ENCODE measurements at regions not wholly inside any gene's neighbourhood (a gene's known extent, or its start where the extent isn't known, plus 50 kb on each side); places are given as distances from the start of the nearest gene placed in this dataset. TPM values are rescaled to one million over a fixed set of nuclear protein-coding genes. Genes with fewer than 3 reads are reported as not detected.

DNA sequence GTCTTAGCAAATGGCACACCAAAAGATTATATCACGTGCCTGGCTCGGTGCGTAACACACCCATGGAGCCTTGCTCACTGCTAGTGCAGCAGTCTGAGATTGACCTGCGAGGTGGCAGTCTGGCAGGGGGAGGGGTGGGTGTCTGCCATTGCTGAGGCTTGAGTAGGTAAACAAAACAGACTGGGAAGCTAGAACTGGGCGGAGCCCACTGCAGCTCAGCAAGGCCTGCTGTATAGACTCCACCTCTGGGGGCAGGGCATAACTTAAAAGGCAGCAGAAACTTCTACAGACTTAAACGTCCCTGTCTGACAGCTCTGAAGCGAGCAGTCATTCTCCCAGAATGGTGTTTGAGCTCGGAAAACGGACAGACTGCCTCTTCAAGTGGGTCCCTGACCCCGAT, 55.9 kb upstream of the FSHR start:
- Histone ChIP-seq H3K36me3 (no peaks in the 10 kb centered on the region), H3K27ac (no peak overlapping the region), H3K27me3 (no peaks in the 10 kb centered on the region), H3K4me1 (ENCODE audit: insufficient read depth) (no peaks in the 10 kb centered on the region), H3K9me3 (no peaks in the 10 kb centered on the region), H3K4me3 (no peak overlapping the region)
- intact Hi-C loops (cut with DNase I), result no loop called here
- WGBS, 3 donors, result 63 to 80% (median 69%) methylated on average over 10 of the region's 10 CpGs
- DNase-seq, result no peak
- TF ChIP-seq, protein P1, sequence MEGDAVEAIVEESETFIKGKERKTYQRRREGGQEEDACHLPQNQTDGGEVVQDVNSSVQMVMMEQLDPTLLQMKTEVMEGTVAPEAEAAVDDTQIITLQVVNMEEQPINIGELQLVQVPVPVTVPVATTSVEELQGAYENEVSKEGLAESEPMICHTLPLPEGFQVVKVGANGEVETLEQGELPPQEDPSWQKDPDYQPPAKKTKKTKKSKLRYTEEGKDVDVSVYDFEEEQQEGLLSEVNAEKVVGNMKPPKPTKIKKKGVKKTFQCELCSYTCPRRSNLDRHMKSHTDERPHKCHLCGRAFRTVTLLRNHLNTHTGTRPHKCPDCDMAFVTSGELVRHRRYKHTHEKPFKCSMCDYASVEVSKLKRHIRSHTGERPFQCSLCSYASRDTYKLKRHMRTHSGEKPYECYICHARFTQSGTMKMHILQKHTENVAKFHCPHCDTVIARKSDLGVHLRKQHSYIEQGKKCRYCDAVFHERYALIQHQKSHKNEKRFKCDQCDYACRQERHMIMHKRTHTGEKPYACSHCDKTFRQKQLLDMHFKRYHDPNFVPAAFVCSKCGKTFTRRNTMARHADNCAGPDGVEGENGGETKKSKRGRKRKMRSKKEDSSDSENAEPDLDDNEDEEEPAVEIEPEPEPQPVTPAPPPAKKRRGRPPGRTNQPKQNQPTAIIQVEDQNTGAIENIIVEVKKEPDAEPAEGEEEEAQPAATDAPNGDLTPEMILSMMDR (IDR thresholded peaks at IDR 0.05), result no peak
- TF ChIP-seq EP300 (IDR thresholded peaks at IDR 0.05) (no peak), POLR2A (IDR thresholded peaks at IDR 0.05) (no peak)

DNA sequence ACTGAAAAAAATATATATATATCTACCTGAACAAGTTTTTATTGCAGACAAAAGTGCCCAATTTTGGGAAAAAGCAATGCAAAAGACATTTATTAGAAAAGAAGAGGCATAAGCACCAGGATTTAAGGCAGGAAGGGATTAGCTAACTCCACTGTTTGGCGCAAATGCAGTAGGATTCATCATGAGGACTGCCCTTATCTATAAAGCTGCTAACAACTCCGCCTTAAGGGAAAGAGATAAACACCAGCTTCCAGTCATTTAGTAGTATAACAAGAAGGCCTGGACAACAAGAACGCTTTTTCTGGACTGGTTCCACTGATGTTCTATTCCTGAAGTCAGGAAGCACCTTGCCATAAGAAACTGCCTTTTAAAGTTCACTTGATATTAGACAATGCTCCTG, 52.9 kb upstream of the FSHR start:
- Histone ChIP-seq H3K4me1 (ENCODE audit: insufficient read depth) (no peaks in the 10 kb centered on the region), H3K27me3 (no peaks in the 10 kb centered on the region), H3K9me3 (no peaks in the 10 kb centered on the region), H3K4me3 (no peak overlapping the region), H3K36me3 (no peaks in the 10 kb centered on the region), H3K27ac (no peak overlapping the region)
- intact Hi-C loops (cut with DNase I), result no loop called here
- WGBS, 3 donors, result 53 to 59% (median 55%) methylated on average over 3 of the region's 3 CpGs
- no peak for TF ChIP-seq POLR2A (IDR thresholded peaks at IDR 0.05)
- TF ChIP-seq, protein P1 (IDR thresholded peaks at IDR 0.05), result no peak
- TF ChIP-seq EP300 (IDR thresholded peaks at IDR 0.05), result no peak
- no peak for DNase-seq

Small RNA genes in the stretch of these regions (small RNA-seq; reads per million reads assigned to genes)
- not detected for gene RNU6-439P

All from ovary (tissue), 7 donors.